ENCODE measurements at regions not wholly inside any gene's neighbourhood (a gene's known extent, or its start where the extent isn't known, plus 50 kb on each side); places are given as distances from the start of the nearest gene placed in this dataset.

DNA sequence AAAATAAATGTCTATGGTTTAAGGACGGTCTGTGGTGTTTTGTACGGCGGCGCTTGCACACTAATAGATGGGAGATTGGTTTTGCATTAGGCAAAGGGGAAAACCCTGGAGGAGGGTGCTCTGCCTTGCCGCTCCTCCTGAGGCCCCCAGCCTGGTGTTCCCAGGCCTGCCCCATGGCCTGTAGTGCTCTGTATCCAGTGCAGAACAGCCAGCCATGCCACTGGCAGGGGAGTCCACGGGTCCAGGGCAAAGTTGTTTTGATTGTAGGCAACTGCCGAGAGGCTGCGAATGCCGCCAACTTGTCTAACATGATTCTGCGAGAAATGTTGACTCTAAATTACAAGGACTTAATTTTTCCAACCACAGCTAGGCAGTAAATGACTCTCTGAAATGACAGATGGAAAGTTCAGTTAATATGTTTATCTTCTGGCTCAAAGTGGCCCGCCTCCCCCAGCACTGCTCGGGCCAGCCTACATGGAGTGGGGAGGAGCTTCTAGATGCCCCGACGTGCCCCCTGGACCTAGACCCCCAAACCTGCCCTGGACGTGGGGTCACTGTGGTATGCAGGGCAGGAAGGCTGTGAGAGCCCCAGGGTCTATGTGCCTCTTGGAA lies 104.6 kb upstream of the GDF10 start:
- no peak for DNase-seq

DNA sequence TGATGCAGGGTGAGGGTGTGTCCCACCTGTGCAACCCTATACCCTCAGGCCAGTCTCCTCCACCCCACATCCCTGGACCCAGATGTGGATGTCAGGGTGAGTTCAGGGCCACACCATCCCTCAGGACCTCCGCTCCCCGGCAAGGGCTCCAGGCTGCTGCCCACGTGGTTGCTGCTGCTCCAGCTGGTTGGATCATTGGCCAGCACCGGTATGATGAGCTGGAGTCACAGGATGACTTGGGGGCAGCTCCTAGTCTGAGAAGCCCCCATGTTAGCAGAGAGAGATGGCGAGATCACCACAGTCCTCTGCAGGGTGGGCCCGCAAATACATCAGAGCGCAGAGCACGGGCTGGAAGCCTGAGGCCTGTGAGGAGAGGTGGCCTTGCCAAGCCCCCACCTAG lies 103.3 kb upstream of the GDF10 start:
- no peak for DNase-seq

DNA sequence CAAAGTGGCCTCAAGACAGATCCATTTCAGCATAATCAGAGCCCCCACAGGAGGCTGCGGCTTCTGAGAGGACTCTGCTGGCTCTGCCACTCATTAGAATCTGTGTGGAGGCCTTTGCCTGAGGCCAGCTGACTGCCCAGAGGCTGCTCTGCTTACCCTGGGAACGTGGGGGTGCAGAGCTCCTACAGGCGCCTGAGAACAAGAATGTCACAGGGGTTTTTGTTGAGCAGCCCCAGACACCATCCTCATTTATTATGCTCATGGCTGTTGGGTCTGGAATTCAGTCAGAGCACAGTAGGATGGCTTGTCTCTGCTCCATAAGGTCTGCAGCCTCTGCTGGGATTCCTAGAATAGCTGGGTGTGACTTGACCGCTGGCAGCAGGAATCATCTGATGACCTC lies 101.8 kb upstream of the GDF10 start:
- no peak for DNase-seq

DNA sequence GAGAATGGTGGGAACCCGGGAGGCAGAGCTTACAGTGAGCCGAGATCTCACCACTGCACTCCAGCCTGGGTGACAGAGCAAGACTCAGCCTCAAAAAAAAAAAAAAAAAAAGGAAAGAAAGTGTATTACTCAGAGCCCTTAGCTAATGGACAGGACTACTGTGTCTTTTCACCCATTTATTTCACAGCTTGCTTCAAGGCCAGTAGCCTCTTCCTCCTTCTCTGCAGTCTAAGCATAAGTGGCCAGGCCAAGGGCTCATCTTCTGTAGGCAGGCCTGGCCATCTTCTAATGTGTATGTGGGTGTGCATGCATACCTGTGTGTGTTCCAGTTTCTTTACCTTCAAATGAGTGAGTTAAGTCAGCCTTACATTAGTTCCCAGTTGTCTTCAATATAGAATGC lies 94.8 kb upstream of the GDF10 start:
- DNase-seq, result no peak

DNA sequence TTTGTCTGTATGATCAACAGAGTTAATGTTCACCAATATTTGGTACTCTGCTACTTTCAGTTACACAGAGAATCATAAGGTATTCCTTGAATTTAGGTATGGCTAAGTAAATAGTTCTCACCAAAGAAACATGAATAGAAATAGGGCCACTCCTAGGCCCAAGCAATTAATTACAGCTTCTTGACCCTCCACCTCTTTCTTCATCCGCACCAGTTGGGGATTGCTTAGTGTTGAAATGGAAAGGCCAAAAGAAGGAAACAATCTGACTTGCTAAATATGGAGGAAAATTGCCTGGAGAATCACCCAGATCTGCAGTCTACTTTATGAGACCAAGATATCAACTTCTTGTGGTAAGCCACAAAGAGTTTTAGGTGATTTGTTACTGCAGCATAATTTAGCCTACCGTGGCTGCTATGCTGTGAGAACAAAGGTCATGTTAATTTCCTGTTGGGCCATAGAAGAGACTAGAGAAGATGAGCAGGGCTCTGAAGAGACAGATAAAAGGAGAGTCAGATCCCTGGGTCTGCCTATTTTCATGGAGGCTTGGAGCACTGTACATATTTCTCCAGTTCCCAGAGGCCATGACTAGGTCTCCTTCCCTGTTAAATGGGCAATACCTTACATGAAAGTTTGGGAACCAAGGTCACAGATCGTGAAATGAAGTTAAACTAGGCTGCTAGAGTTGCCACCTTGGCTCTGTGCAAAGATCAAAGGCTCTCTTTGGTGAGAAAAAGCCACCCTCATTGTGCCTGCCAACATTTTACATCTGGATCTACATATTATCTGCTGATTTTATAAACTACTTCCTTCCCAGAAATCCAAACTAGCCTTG lies 93.3 kb upstream of the GDF10 start:
- DNase-seq, result no peak

DNA sequence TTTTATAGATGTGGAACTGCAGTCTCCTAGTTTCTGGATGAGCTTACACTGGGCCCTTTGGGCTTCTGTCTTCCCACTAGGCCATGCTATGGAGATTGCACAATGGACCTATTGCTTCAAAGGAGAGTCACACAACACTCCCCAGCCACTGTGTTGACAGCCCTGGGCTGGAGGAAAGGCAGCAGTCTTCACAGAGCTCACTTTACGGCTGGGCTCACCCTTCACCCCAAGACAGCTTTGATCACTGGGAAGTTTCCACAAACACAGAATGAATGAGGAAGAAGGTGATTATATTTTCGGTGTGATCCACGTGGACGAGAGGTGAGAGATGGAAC lies 92.7 kb upstream of the GDF10 start:
- no peak for DNase-seq

DNA sequence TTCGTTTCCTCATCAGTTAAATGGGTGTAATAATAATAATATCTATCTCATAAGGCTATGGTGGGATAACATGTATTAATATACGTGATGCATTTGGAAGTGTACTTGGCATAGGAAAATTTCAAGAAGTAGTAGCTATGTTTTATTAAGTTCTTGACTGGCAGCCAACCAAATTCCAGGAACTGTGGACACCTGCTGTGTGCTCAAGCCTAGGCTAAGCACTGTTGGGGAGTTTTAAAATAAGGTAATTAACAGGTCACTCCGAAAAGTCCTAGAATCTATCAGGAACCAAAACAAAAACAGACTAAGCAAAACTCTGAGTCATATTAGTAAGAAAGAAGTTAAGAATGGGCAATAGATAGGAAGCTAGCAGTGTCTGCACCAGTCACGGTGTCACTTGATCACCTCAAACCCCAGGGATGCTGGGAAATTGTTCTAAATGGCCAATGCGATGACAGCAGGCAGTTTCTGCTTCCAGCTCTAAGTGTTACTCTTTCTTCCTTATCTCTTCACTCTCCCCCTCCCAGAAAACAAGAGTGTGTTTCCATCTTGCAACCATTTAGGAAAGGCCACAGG lies 92.0 kb upstream of the GDF10 start:
- DNase-seq, result no peak

DNA sequence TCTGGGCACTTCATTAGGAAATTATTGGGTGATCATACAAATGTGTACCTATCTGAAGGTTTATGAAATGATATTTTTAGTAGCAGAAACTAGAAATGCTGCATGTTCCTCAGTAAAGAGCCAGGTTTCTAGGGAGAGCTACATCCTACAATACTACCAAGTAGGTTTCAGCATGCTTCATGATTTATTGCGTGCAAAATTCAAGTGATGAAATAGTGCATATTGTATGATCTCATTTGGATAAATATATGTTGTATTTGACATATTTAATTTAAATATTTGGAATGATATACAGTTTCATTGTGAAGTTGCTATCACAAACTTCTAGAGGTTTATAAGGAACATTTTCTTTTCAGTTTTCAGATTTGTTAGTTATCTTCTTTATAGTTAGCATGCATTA lies 90.5 kb upstream of the GDF10 start:
- no peak for DNase-seq

DNA sequence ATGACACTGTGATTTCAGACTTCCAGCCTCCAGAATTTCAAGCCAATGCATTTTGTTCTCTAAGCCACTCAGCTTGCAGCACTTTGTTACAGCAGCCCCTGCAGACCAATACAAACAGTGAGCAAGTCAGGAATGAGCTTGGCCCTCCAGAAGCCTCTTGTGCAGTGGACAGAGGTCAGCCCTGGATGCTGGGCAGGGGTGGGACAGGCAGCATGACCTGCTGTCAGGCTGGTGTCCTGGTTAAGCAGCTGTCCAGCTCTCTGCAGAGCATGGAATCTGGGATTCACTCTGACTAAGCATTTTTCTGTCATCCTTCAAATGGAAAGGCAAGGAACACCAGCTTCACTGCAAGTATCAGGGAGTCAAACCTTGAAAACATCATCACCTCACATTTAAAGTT lies 85.5 kb upstream of the GDF10 start:
- DNase-seq, result no peak

DNA sequence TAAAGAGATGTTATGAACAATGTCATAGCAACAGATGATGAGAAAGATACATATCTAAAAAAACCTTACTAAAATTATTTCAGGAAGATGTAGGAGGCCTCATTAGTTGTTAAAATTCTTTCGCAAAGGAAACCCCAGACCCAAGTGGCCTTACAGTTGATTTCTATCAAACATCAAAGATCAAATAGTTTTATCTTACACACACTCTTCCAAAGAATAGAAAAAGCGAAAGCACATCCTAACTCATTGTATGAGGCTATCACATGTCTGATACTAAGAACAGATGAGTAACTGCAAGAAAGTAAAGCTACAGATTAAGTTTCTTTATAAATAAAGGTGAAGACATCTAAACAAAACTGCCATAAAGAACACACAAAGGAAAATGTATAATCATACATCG lies 82.9 kb upstream of the GDF10 start:
- DNase-seq, result no peak

DNA sequence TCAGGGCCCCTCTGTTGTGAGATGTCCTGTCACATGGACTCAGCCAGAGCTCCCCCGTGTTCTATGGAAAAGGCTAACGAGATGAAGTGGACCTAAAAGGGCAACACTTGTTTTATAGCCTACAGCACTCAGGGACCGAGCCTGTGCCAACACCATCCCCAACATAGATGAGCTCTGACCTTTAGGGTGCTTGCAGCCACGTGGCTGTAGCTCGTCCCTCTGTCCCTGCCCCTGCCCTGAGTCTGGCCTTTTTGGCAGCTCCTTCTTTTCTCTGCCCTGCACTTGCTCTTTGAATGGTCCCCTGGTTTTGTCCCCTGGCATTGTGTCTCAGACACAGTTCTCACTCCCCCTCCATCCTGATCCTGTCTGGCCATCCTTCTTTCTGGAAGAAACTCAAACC lies 81.2 kb upstream of the GDF10 start:
- DNase-seq, result no peak

DNA sequence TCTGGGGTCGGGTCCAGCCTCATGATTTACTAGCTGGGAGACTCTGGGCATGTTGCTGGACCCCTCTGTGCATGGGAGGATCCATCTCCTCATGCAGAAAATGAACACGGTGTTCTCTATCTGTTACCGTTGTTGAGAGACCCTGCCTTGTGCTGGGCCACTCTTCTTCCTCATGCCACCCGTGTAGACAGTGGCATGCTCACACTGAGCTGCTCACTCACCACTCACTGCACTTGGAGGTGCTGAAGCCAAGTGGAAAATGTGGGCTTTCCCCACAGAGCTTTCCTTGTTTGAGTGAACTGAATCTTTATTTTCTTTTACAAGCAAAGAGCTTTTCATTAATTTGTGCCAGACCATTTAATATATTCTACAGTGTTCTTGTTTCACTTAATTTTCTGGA lies 77.5 kb upstream of the GDF10 start:
- no peak for DNase-seq

DNA sequence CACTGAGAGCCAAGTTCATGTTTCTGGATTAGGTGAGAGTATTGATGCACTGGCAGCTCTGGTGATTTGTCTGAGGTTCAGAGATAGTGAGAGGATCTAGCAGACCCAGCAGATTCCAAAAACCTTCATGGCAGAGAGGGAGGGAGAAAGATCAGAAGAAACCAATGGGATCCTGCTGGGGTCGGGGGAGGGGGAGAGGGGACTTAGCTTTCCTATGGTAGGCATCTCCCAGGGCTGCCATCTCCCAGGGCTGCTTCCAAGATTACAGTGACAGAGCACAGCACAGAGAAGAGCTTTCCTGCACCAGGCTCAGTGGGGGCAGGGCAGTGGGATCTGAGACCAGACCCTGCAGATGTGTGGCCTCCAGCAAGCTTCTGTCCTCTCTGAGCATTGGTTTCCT lies 76.8 kb upstream of the GDF10 start:
- no peak for DNase-seq

DNA sequence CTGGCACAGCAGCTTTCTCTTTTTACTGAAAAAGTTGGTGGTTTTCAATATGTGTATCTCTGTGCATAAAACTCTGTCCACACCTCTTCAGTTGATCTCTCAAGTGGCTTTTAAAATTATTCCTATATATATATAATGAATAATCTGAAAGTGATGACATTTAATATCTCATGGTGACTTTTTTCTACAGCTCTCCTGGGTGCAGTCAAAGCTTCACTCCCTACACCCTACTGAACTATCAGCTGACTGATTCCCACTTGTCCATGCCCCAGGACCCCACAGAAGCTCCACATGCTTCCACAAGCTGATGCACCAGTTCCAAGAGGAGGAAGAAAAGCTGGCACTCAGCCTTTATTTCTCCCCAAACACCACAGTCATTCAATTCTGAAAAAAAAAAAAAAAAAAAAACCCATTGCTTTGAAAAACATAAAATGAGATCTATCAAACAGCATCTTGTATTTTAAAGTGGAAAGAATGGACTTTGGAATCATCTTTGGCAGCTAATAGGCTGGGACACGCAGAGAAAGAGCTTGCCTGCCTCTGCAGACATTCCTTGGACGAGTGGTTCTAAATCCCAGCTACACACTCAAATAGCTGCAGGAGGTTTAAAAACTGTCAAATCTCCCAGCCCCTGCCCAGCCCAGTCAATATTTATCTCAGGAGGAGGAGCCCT lies 75.3 kb upstream of the GDF10 start:
- no peak for DNase-seq

DNA sequence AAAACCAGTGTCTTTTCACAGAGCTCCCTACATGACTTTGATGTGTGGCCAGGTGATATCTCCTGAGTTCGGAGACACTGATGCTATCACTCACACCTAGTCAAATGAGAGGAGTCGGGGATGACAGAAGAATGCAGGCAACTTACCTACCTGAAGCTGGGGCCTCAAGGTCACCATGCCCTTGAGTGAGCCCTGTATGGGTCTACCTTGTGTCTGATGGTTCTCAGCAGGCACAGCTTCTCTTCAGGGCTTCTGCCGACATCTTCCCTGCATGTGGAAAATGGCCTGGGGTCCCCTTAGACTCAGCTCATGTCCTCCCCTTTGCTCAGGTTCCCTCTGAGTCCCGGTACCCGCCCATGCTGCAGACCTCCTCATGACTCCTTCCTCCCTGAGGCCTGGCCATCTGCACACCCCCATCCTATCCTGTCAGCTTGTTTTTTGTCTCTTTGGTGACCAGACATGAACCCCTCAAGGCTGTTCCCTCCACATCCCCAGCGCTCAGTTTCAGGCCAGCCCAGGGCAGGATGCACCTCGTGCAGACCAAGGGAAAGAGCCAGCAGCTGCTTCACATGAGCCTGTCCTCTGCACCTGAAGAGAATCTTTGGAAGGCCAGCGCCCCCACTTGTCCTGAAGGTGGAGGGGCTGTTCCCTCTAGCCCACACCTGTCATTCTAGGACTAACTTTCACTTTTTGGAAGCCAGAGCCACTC lies 74.6 kb upstream of the GDF10 start:
- DNase-seq, result no peak

DNA sequence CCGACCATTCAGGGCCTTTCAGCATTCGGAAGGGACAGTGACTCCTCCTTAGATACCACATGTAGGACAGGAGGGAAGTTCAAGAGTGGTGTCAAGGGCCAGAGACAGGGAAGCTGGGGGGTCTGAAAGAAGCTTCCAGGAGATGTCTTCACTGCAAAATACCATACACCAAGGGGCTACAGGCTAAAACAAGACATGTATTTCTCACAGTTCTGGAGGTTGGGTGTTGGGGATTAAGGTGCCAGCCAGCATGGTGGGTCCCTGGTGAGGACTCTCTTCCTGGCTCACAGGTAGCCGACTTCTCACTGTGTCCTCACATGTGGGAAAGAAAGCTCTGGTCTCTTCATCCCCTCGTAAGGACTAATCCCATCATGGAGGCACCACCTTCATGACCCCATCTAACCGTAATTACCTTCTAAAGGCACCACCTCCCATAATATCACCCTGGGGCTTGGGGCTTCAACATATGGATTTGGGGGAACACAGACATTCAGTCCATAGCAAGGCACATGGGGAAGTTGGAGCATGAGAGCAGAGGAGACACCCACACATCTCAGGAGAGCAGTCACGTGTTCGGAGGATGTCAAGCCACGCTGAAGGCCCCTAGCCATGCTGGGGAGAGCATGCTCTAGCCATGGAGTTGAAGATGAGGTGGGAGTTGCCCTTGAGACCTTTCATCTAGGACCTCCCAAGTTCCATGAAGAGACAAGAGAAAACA lies 73.9 kb upstream of the GDF10 start:
- no peak for DNase-seq

DNA sequence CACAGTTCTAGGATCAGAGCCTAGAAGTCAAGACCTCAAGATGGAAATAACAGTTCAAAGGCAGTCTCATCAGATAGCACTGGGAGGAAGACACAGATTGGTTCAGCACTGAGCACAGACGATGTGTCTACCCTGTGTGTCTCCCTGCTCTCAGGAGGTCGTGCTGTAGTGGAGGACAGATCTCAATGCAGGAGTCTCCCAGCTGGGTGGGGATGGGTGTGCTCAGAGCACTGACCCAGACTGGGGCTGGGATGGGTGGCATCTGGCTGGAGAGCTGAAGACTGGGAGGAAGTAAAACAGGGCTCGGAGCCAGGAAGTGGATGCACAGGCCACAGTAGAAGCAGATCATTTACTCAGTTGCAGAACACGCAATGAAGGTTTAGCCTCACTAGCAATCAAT lies 69.5 kb upstream of the GDF10 start:
- no peak for DNase-seq

DNA sequence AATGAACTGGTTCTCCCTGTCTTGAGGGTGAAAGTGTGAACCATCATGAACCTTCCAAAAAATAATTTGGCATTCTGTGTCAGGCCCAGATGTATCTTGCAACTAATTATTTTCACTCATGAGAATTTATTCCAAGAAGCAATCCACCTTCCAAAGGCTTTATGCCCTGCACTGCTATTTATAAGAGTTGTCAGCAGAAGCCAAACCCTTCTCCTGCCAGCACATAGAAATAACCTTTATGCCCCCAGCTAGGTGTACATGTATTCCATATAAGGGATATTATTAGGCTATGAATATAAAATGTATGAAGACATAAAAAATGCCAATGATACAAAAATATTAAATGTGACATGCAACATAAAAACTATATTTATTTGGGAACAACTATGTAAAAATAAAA lies 69.0 kb upstream of the GDF10 start:
- DNase-seq, result no peak

DNA sequence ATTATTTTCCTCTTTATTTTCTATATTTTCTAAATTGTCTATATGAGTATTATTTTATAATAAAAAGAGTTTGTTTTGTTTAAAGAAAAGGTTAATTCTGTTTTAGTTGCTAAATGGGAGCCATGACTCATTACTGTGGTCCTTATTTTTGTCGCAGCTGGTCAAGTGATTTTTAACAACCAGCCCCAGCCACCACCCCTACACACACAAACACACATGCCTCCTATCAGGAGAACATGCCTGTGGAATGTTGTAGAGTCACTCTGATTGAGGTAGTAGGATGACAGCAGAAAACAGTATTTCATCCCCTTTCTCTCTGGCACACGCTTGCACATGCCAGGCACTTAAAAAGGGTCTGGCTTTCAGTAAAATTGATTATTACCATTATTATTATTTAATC lies 68.6 kb upstream of the GDF10 start:
- no peak for DNase-seq

DNA sequence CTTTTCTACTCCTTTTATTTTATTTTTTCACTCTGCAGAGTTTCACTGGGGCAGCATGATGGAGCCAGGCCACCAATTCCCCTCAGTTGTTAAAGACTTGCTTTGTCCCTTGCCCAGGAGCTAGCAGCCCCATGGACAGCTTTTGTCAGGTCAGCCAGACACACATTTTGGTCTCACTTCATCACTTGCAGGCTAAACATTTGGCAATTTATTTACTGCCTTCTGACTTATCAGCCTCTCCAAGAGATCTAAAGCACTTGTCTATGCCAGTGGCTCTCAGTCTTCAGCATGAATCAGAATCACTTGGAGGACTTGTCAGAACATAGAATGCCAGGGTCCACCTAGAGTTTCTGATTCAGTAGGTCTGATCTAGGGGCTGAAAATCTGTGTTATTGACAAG lies 66.4 kb upstream of the GDF10 start:
- DNase-seq, result no peak

DNA sequence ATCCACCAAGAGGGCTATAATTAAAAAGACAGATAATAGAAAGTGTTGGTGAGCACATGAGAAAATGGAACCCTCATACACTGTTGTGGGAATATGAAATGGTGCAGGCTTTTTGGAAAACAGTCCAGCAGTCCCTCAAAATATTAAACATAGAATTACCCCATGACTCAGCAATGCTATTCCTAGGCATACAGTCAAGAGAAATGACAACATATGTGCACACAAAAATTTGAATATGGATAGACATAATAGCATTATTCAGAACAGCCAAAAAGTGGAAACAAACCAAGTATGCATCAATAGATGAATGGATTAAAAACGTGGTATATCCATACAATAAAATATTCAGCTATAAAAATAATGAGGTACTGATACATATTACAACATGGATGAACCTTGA lies 64.5 kb upstream of the GDF10 start:
- no peak for DNase-seq

DNA sequence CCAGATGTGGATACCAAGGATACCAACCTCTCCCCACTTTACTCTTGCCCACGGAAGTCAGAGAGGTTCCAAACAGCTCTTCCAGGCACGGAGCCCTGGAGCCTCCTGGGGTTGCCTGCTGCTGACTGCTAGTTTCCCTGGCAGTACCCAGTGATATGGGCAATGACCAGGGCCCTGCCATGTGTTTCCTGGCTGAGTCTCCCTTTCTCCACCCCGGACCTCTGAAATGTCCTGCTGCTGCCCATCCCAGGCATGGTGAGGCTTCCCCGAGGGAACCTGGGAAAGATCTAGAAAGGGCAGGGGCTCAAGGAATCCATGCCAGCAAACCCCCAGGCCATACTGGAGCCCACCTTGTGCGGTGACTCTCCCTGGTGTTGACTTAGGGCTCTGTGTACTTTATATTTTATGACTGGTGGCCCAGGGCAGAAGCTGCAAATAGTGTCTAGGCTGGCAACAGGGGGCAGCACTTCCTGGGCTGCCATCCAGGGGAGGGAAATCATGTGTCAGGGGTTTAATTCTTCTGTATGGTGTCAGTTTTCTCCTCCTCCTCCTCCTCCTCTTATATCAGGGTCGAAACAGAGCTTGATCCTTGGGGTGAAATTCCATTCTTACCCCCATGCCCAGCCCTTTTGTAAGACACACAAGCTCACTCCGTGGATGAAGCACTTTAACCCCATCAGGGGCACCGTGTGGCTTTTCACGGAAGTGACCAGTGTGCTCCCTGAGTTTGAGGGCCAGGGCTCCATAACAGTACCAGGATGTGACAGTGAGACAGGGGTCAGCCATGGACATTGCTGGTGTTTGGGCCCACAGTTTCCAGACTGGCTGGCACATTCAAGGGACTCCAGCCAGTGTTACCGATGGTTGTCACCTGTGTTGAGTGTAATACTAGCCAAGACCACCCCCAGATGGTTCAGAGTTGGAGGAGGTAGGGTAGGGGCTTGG lies 62.4 kb upstream of the GDF10 start:
- no peak for DNase-seq

Measured in DMS79 (cell line).